B cell (primary cell): ENCODE measurements at regions not wholly inside any gene's neighbourhood (a gene's known extent, or its start where the extent isn't known, plus 50 kb on each side); places are given as distances from the start of the nearest gene placed in this dataset.

ENCODE experiments used
- ATAC-seq: fragments of 200-7000 bp; cut with Tn5 transposase; one replicate; pipeline ENCODE4 v1.10.0; 2021; ENCODE audit warnings: low read depth, mild to moderate bottlenecking, moderate number of reproducible peaks, moderate library complexity
- CTCF ChIA-PET: fragments of 350-600 bp; sonication (Branson Sonifier 250); formaldehyde crosslinking; loops from one replicate; lab custom pipeline; 2021; ENCODE audit warnings: antibody characterized with exemption, inconsistent platforms; lab: Charles Lee
- POLR2A ChIA-PET: fragments of 350-600 bp; sonication (Branson Sonifier 250); formaldehyde crosslinking; loops from one replicate; lab custom pipeline; 2021; ENCODE audit warnings: antibody characterized with exemption; lab: Charles Lee
- DNase-seq: peaks from one replicate; pipeline ENCODE4 v3.0.0; 2013
- H2AFZ ChIP-seq: 2 replicates; pipeline ENCODE4 v1.6.1; 2012; ENCODE audit warnings: mild to moderate bottlenecking, low read depth, low read length; ENCODE audit not compliant: insufficient read depth, poor library complexity, severe bottlenecking
- H3K27ac ChIP-seq, 2 donors: 1 replicate in 1 of 2; 2 replicates in 1 of 2; pipeline ENCODE4 v1.5.1; 2012 to 2013; ENCODE audit warnings: low read length in 2 of 2, mild to moderate bottlenecking in 2 of 2, moderate library complexity in 1 of 2
- H3K27me3 ChIP-seq, 4 experiments: fragments of 200-600 bp in 1 of 4; sonication (generic) in 1 of 4; replicated peaks in 1 of 4; 1 replicate in 2 of 4; 2 replicates in 2 of 4; pipeline versions ENCODE4 v1.6.1 to v1.7.0; 2013 to 2016; ENCODE audit warnings: low read length in 3 of 4, mild to moderate bottlenecking in 2 of 4, mixed read lengths in 1 of 4, moderate library complexity in 1 of 4; ENCODE audit not compliant: insufficient read depth in 4 of 4, control insufficient read depth in 3 of 4; ENCODE audit errors: control extremely low read depth in 1 of 4
- H3K36me3 ChIP-seq, 2 experiments: replicated peaks in 1 of 2; 1 replicate in 1 of 2; 2 replicates in 1 of 2; pipeline versions ENCODE4 v1.6.1 to v1.7.1; 2013; ENCODE audit warnings: low read length in 1 of 2; ENCODE audit not compliant: insufficient read depth in 2 of 2, control insufficient read depth in 1 of 2; ENCODE audit errors: control extremely low read depth in 1 of 2, extremely low read depth in 1 of 2
- H3K4me1 ChIP-seq, 2 donors: fragments of 200-600 bp in 1 of 2; sonication (generic) in 1 of 2; 1 replicate in 1 of 2; 2 replicates in 1 of 2; pipeline versions ENCODE4 v1.5.1 to v1.6.1; 2013 to 2017; ENCODE audit warnings: low read length in 2 of 2; ENCODE audit not compliant: control insufficient read depth in 2 of 2, insufficient read depth in 2 of 2
- H3K4me2 ChIP-seq: replicated peaks from 2 replicates; pipeline ENCODE3; 2012; ENCODE audit warnings: mild to moderate bottlenecking, low read depth, low read length; ENCODE audit not compliant: poor library complexity, severe bottlenecking
- H3K4me3 ChIP-seq, 5 experiments: fragments of 200-600 bp in 1 of 5; sonication (generic) in 1 of 5; 1 replicate in 3 of 5; 2 replicates in 2 of 5; pipeline versions ENCODE4 v1.5.1 to v1.7.0; 2011 to 2016; ENCODE audit warnings: low read length in 4 of 5, mild to moderate bottlenecking in 4 of 5, low read depth in 2 of 5, control low read depth in 1 of 5, moderate library complexity in 1 of 5; ENCODE audit not compliant: insufficient read depth in 1 of 5; ENCODE audit errors: control extremely low read depth in 1 of 5, extremely low read depth in 1 of 5
- H3K79me2 ChIP-seq: fragments of 200-600 bp; sonication (generic); one replicate; pipeline ENCODE4 v1.6.0; 2016; ENCODE audit warnings: low read length; ENCODE audit not compliant: control insufficient read depth, insufficient read depth
- H3K9ac ChIP-seq: fragments of 200-600 bp; sonication (generic); 2 replicates; pipeline ENCODE4 v1.6.1; 2017; ENCODE audit warnings: mild to moderate bottlenecking, low read length, moderate library complexity
- H3K9me3 ChIP-seq, 3 donors: one replicate each; pipeline versions ENCODE4 v1.6.1 to v1.7.1; 2013; ENCODE audit warnings: low read length in 2 of 3; ENCODE audit not compliant: control insufficient read depth in 2 of 3, insufficient read depth in 1 of 3; ENCODE audit errors: control extremely low read depth in 1 of 3
- H4K20me1 ChIP-seq: 2 replicates; pipeline ENCODE4 v1.6.0; 2012; ENCODE audit warnings: mild to moderate bottlenecking, low read length; ENCODE audit not compliant: insufficient read depth, control insufficient read depth, poor library complexity, severe bottlenecking
- H3K27ac Mint-ChIP-seq: one replicate; pipeline ENCODE4 v1.8.0; 2021; ENCODE audit warnings: mixed read lengths
- H3K27me3 Mint-ChIP-seq: one replicate; pipeline ENCODE4 v1.8.0; 2021; ENCODE audit warnings: mixed read lengths
- H3K4me1 Mint-ChIP-seq: one replicate; pipeline ENCODE4 v1.8.0; 2021; ENCODE audit warnings: mixed read lengths
- H3K4me3 Mint-ChIP-seq: one replicate; pipeline ENCODE4 v1.8.0; 2021; ENCODE audit warnings: mixed read lengths
- H3K9me3 Mint-ChIP-seq: one replicate; pipeline ENCODE4 v1.8.0; 2022; ENCODE audit warnings: mixed read lengths; ENCODE audit not compliant: insufficient read depth
- CTCF ChIP-seq: fragments of 200-600 bp; IDR thresholded peaks from one replicate; pipeline ENCODE4 v1.8.0; 2022; ENCODE audit warnings: antibody characterized with exemption, mild to moderate bottlenecking
- EZH2 ChIP-seq: IDR thresholded peaks from 2 replicates; pipeline ENCODE4 v1.6.1; 2012; ENCODE audit warnings: borderline replicate concordance, low read depth, mild to moderate bottlenecking, moderate library complexity, low read length; ENCODE audit not compliant: insufficient read depth, poor library complexity, severe bottlenecking
- WGBS: methylation state at CpG from one replicate; pipeline ENCODE4 v1.1.5; 2013; ENCODE audit warnings: missing lambda C conversion rate; ENCODE audit not compliant: insufficient coverage; 5-methylcytosine and 5-hydroxymethylcytosine counted together
- intact Hi-C: fragments of 100-400 bp; cut with micrococcal nuclease; formaldehyde crosslinking; loops from one replicate; pipeline ENCODE4 v1.10.0; 2022

DNA sequence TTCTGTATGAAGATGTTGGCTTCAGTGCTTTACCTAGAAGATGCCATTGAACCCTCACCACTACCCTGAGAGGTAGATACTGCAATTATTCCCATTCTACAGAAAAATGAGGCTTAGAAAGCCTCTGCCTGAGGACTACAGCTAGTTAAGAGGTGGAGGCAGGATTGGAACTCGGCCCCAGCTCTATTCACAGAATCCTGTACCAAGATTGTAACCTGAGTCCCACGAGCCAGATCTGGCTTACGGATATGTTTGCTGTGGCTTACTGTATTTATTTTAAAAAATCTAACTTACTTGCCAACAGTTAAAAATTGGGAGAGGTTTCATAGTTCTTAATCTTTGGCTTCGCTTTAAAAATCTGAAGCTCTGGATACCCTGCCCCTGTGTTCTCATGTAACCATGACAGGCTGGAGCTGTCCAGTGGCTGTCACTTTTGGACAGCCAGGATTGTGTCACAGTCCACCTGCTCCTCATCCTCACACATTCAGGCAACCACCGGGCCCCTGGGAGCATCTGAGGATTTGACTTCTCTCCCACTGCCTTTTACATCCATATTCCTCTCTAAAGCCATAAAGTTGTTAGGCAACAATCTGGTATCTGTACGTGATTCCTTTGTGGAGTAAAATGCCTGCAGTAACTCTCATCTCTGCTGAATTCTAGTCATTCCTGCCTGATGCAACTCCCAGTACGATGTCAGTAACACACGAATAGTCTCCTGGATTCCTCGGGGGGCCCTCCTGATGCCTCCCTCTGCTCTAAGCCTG, 160.8 kb upstream of the SERP2 start:
- no peak overlapping the region for H3K27ac ChIP-seq
- TF ChIP-seq CTCF (no peak), EZH2 (no peak)
- no peak overlapping the region for H2AFZ ChIP-seq
- Mint-ChIP-seq H3K27ac (no peak overlapping the region), H3K27me3 (peaks cover 27% of the 10 kb centered on the region), H3K9me3 (no peaks in the 10 kb centered on the region), H3K4me3 (no peak overlapping the region), H3K4me1 (no peaks in the 10 kb centered on the region)
- WGBS = 81% methylated on average over 6 of the region's 9 CpGs
- H3K4me1 ChIP-seq = no peaks in the 10 kb centered on the region
- no peak overlapping the region for H3K9ac ChIP-seq
- POLR2A ChIA-PET = no interaction called here
- no peak overlapping the region for H3K4me2 ChIP-seq
- H3K79me2 ChIP-seq = no peaks in the 10 kb centered on the region
- H3K36me3 ChIP-seq = no peaks in the 10 kb centered on the region
- H3K9me3 ChIP-seq = peaks cover 0 to 1% (median 0%) of the 10 kb centered on the region in 3 donors
- CTCF ChIA-PET = no interaction called here
- ATAC-seq (no peak), DNase-seq (no peak)
- no peaks in the 10 kb centered on the region for H4K20me1 ChIP-seq
- H3K27me3 ChIP-seq = peaks cover 0 to 2% (median 0%) of the 10 kb centered on the region in 4 experiments
- intact Hi-C loops = no loop called here
- no peak overlapping the region for H3K4me3 ChIP-seq

GRCh38 chr13:44218501-44219240, 155.0 kb upstream of the SERP2 start:
- no peak for ATAC-seq
- H3K27ac ChIP-seq = no peak overlapping the region
- no peak overlapping the region for H2AFZ ChIP-seq
- H3K79me2 ChIP-seq = no peaks in the 10 kb centered on the region
- H3K9me3 Mint-ChIP-seq = no peaks in the 10 kb centered on the region
- H3K4me1 ChIP-seq = no peaks in the 10 kb centered on the region
- no peak overlapping the region for H3K9ac ChIP-seq
- CTCF ChIA-PET = no interaction called here
- intact Hi-C loops = no loop called here
- WGBS = 94% methylated on average over 9 of the region's 10 CpGs
- no peak overlapping the region for H3K4me2 ChIP-seq
- H3K27ac Mint-ChIP-seq = no peak overlapping the region
- POLR2A ChIA-PET = no interaction called here
- no peaks in the 10 kb centered on the region for H4K20me1 ChIP-seq
- peaks cover 0 to 2% (median 0%) of the 10 kb centered on the region in 4 experiments for H3K27me3 ChIP-seq
- H3K27me3 Mint-ChIP-seq = peaks cover 21% of the 10 kb centered on the region
- TF ChIP-seq EZH2 (no peak), CTCF (no peak)
- H3K4me3 ChIP-seq = no peak overlapping the region
- H3K4me3 Mint-ChIP-seq = no peak overlapping the region
- no peak for DNase-seq
- no peaks in the 10 kb centered on the region for H3K36me3 ChIP-seq
- H3K9me3 ChIP-seq = no peaks in the 10 kb centered on the region
- H3K4me1 Mint-ChIP-seq = no peaks in the 10 kb centered on the region
